ENCODE measurements at regions not wholly inside any gene's neighbourhood (a gene's known extent, or its start where the extent isn't known, plus 50 kb on each side); places are given as distances from the start of the nearest gene placed in this dataset.
"Not testable (repeated sequence)": the region's sequence is repeated elsewhere in the genome, so short reads cannot be mapped to it uniquely, and the experiment has no call there.

DNA sequence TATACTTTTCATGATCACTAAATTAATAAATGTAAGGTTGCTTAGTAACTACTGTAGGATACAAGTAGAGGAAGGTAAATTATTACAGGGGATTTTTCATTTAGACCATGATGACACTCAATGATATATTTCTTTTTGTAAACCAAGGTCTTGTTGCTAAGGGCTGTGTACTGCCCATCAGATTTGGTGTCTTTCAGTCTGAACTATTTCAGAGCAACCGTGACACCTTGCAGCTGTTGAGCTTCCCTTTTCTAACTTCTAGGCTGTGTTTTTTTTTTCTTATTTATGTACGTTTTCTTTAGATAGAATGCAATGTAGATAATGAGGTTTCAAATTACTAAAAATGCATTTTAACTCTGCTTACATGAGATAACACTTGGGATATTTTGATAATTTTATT lies 292.0 kb upstream of the MBL2 start:
- no peaks in the 10 kb centered on the region for H3K27me3 Mint-ChIP-seq (ENCODE audit: unreplicated experiment)
- DNase-seq = no peak
- H3K4me3 Mint-ChIP-seq (ENCODE audit: low read depth, unreplicated experiment) = no peak overlapping the region
- intact Hi-C loops (cut with micrococcal nuclease; ENCODE audit: unreplicated experiment) = no loop called here
- CTCF ChIA-PET = no interaction called here
- no peaks in the 10 kb centered on the region for H3K36me3 Mint-ChIP-seq (ENCODE audit: insufficient read depth, unreplicated experiment)
- peaks cover 3% of the 10 kb centered on the region for H3K9me3 Mint-ChIP-seq (ENCODE audit: low read depth, unreplicated experiment)
- H3K4me1 Mint-ChIP-seq (ENCODE audit: low read depth, unreplicated experiment) = no peaks in the 10 kb centered on the region
- no TSS peak for BruUV-seq (replicated peaks)
- no peak overlapping the region for H3K27ac Mint-ChIP-seq (ENCODE audit: unreplicated experiment)
- TF ChIP-seq, protein P1, sequence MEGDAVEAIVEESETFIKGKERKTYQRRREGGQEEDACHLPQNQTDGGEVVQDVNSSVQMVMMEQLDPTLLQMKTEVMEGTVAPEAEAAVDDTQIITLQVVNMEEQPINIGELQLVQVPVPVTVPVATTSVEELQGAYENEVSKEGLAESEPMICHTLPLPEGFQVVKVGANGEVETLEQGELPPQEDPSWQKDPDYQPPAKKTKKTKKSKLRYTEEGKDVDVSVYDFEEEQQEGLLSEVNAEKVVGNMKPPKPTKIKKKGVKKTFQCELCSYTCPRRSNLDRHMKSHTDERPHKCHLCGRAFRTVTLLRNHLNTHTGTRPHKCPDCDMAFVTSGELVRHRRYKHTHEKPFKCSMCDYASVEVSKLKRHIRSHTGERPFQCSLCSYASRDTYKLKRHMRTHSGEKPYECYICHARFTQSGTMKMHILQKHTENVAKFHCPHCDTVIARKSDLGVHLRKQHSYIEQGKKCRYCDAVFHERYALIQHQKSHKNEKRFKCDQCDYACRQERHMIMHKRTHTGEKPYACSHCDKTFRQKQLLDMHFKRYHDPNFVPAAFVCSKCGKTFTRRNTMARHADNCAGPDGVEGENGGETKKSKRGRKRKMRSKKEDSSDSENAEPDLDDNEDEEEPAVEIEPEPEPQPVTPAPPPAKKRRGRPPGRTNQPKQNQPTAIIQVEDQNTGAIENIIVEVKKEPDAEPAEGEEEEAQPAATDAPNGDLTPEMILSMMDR (IDR thresholded peaks at IDR 0.05; ENCODE audit: unreplicated experiment) = no peak

DNA sequence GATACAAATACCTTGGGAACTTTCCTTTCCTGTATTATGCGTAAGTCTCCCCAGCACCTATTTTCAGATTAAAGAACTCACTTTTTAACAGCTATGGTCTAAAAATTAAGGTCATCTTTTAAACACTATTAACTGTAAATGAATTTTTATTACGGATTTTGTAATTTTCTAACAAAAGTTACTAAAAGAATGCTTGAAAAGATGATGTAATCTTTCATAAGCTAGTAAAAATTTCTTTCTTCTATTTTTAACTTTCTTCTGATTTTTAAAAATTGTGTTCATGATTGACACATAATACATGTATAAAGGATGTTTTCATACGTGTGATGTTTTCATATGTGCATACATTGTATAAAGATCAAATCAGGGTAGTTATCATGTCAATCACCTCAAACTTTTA lies 291.2 kb upstream of the MBL2 start:
- CTCF ChIA-PET = no interaction called here
- no peaks in the 10 kb centered on the region for H3K27me3 Mint-ChIP-seq (ENCODE audit: unreplicated experiment)
- TF ChIP-seq, protein P1 (IDR thresholded peaks at IDR 0.05; ENCODE audit: unreplicated experiment) = no peak
- no peaks in the 10 kb centered on the region for H3K4me1 Mint-ChIP-seq (ENCODE audit: low read depth, unreplicated experiment)
- no peak for DNase-seq
- no peak overlapping the region for H3K4me3 Mint-ChIP-seq (ENCODE audit: low read depth, unreplicated experiment)
- no peak overlapping the region for H3K27ac Mint-ChIP-seq (ENCODE audit: unreplicated experiment)
- H3K9me3 Mint-ChIP-seq (ENCODE audit: low read depth, unreplicated experiment) = peaks cover 3% of the 10 kb centered on the region
- no TSS peak for BruUV-seq (replicated peaks)
- intact Hi-C loops (cut with micrococcal nuclease; ENCODE audit: unreplicated experiment) = no loop called here
- H3K36me3 Mint-ChIP-seq (ENCODE audit: insufficient read depth, unreplicated experiment) = no peaks in the 10 kb centered on the region

DNA sequence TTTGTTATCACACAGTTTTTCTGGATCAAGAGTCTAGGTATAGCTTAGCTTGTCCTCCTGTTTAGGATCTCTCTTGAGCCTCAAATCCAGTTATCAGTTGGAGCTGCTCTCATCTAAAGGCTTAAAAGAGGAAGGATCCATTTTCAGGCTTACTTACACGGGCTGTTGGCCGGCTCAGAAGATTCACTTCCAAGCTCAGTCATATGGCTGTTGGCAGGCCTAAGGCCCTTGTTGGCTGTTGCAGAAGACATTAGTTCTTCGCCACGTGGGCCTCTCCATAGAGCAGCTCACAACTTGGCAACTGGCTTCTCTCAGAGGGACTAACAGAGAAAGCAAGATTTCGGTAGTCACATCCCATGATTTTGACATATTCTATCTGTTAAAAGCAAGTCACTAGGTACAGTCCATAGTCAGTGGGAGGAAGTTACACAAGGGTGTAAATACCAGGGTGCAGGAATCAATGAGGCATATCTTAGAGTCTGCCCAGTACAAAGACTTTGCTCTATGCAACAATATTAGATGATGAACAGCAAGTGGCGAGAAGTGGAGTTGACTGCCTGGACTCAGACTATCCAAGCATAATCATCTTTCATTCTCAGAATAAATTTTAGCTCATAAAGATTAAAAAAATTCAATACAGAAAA lies 280.1 kb upstream of the MBL2 start:
- Mint-ChIP-seq H3K4me1 (ENCODE audit: low read depth, unreplicated experiment) (no peaks in the 10 kb centered on the region), H3K36me3 (ENCODE audit: insufficient read depth, unreplicated experiment) (no peaks in the 10 kb centered on the region), H3K9me3 (ENCODE audit: low read depth, unreplicated experiment) (no peaks in the 10 kb centered on the region), H3K4me3 (ENCODE audit: low read depth, unreplicated experiment) (no peak overlapping the region), H3K27ac (ENCODE audit: unreplicated experiment) (no peak overlapping the region), H3K27me3 (ENCODE audit: unreplicated experiment) (no peaks in the 10 kb centered on the region)
- TF ChIP-seq, protein P1 (IDR thresholded peaks at IDR 0.05; ENCODE audit: unreplicated experiment) = no peak
- CTCF ChIA-PET = interaction anchor here (0.6 kb wide), 1 partner anchor 565 kb away, joined by 3 read pairs; no protein-coding TSS in a partner anchor
- no peak for DNase-seq
- no TSS peak for BruUV-seq (replicated peaks)
- intact Hi-C loops (cut with micrococcal nuclease; ENCODE audit: unreplicated experiment) = no loop called here

DNA sequence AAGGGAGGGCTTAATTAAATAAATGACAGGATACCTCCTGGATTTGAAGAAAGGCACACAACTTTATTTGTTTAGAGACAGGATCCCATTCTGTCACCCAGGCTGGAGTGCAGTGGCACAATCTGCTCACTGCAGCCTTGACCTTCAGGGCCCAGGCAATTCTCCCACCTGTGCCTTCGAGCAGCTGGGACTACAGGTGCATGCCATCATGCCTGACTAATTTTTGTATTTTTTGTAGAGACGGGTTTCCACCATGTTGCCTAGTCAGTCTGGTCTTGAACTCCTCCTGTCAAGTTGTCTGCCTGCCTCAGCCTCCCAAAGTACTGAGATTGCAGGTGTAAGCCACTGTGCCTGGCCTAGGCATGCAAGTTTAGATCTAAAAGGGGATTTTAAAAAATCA lies 272.7 kb upstream of the MBL2 start:
- Mint-ChIP-seq H3K27me3 (ENCODE audit: unreplicated experiment) (no peaks in the 10 kb centered on the region), H3K4me3 (ENCODE audit: low read depth, unreplicated experiment) (no peak overlapping the region), H3K36me3 (ENCODE audit: insufficient read depth, unreplicated experiment) (no peaks in the 10 kb centered on the region), H3K9me3 (ENCODE audit: low read depth, unreplicated experiment) (no peaks in the 10 kb centered on the region), H3K4me1 (ENCODE audit: low read depth, unreplicated experiment) (no peaks in the 10 kb centered on the region), H3K27ac (ENCODE audit: unreplicated experiment) (no peak overlapping the region)
- TF ChIP-seq, protein P1 (IDR thresholded peaks at IDR 0.05; ENCODE audit: unreplicated experiment) = no peak
- CTCF ChIA-PET = no interaction called here
- intact Hi-C loops (cut with micrococcal nuclease; ENCODE audit: unreplicated experiment) = no loop called here
- BruUV-seq (replicated peaks) = no TSS peak
- DNase-seq = no peak

DNA sequence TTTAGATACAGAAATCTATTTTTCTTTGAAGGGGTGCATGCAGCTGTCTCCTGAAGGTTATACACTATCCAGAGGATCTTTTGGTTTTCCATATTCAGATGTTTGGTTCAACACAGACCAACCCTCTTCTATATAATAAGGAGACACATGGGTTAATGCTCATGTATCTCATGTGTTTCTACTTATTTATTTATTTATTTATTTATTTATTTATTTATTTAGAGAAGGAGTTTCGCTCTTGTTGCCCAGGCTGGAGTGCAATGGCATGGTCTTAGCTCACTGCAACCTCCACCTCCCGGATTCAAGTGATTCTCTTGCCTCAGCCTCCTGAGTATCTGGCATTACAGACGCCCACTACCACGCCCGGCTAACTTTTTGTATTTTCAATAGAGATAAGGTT lies 263.2 kb upstream of the MBL2 start:
- H3K4me3 Mint-ChIP-seq (ENCODE audit: low read depth, unreplicated experiment); BruUV-seq (replicated peaks); H3K9me3 Mint-ChIP-seq (ENCODE audit: low read depth, unreplicated experiment); H3K4me1 Mint-ChIP-seq (ENCODE audit: low read depth, unreplicated experiment); H3K27ac Mint-ChIP-seq (ENCODE audit: unreplicated experiment); H3K27me3 Mint-ChIP-seq (ENCODE audit: unreplicated experiment); intact Hi-C loops (cut with micrococcal nuclease; ENCODE audit: unreplicated experiment); CTCF ChIA-PET; H3K36me3 Mint-ChIP-seq (ENCODE audit: insufficient read depth, unreplicated experiment); DNase-seq: not testable (repeated sequence)

All from Calu3 (cell line).